ENCODE measurements at regions not wholly inside any gene's neighbourhood (a gene's known extent, or its start where the extent isn't known, plus 50 kb on each side); places are given as distances from the start of the nearest gene placed in this dataset.

- DNase-seq: no peak
Measured at GRCh38 chr20:24798930-24799705, 150.0 kb upstream of the CST7 start.

GRCh38 chr20:24799971-24800580, 149.0 kb upstream of the CST7 start:
- DNase-seq: no peak

- DNase-seq: no peak
Measured at GRCh38 chr20:24802286-24802820, 146.7 kb upstream of the CST7 start.

GRCh38 chr20:24804481-24805206, 144.4 kb upstream of the CST7 start:
- no peak for DNase-seq

DNA sequence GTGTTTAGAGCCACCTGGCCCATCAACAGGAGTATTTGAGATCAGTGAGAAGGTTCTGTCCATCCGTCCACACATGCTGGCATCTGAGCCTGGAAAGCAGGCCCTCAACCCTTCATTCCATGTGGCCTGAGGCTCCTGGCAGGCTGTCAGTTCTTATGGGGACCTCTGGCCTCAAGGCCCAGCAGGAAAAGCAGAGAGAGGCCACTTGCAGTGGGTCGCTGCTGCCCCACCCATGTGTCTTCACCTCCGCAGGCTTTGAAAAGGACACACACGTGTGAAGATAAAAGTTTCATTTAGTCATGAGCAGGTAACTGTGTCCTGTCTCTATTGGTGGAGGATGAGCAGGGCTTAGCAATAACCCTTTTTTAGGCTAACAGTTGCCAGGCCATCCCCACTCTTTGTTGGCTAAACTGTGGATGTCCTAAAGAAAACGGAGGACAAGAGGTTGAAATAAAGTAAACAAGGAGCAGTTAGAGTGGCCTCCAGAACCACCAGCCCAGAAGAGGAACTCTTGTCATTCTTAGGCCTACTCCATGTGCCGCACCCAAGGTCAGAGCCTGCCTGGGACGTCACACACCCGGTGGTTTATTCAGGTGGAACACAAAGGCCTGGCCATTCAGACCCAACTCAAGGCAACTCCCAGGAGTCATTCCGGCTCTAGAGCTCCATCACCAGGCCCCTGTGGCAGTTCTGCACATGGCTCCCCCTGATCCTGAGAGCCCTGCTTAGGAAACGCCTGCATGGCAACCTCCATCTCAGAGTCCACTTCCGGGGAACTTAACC, 143.4 kb upstream of the CST7 start:
- DNase-seq: no peak

DNA sequence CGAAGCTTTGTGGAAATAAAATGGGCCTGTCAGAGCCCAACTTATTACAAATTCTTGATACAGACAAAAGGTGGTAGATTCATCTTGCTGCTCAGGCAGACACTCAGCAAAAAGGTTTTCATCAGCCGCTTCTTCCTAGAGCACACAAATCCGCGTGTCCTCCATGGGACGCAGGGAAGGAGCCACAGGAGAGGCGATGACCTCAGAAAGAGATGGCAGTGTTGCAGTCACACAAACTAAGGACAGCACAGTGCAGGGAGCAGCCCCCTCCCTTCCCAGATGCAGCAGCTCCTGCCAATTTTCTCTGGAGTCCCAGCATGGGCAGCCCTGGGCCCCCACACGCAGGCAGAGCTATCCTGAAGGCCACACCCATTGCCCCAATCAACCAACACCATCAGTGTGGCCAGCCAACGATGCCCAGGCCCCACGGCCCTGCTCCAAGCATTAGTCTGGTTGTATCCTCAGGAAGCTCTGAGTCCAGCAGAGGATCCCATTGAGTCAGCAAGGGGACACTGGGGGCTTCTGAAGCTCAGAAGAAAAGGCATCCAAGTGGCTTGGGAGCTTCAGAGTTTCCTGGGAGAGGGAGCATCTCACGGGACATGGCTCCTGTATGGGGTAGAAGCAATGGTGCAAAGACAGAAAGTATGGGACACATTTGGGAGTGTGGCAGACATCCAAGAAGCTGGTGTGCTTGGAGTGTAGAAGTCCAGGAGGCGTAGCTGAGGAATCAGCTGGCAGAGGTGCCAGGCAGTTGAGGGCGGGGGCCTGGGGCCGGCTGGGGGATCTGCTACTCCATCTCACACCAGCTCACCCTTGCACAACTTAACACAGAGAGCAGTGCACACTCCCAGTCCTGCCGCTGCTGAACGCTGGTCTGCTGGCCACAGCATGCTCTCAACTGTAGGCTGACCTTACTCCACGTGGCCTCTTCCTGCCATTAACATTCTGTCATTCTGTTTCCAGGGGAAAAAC, 142.1 kb upstream of the CST7 start:
- no peak for DNase-seq

DNA sequence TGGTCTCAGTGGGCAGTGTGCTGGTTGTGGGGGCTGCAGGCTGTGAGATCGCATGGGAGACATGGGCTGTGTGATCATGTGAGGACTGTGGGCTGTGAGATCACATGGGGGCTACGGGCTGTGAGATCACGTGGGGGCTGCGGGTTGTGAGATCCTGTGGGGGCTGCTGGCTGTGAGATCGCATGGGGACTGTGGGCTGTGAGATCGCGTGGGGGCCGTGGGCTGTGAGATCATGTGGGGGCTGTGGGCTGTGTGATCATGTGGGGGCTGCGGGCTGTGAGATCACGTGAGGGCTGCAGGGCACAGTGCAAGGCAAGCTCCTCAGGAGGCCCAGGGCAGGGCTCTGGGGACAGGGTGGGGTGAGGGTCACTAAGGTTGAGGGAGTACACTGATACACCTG, 140.5 kb upstream of the CST7 start:
- no peak for DNase-seq

- DNase-seq: no peak
Measured at GRCh38 chr20:24809606-24810005, 139.5 kb upstream of the CST7 start.

- DNase-seq: no peak
Measured at GRCh38 chr20:24810676-24811407, 138.2 kb upstream of the CST7 start.

GRCh38 chr20:24812373-24812772, 136.7 kb upstream of the CST7 start:
- DNase-seq: no peak

DNA sequence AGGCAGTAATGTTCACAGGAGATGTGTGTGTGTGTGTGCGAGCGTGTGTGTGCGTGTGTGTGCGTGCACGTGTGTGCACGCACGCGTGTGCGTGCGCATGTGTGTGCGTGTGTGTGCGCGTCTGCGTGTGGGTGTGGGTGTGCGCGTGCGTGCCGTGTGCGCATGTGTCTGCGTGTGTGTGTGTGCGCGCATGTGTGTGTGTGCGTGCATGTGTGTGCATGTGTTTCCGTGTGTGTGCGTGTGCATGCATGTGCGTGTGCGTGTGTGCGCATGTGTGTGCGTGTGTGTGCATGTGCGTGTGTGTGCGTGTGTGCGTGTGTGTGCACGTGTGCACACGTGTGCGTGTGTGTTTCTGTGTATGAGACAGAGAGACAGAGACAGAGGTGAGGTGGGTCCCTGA, 136.0 kb upstream of the CST7 start:
- no peak for DNase-seq

DNA sequence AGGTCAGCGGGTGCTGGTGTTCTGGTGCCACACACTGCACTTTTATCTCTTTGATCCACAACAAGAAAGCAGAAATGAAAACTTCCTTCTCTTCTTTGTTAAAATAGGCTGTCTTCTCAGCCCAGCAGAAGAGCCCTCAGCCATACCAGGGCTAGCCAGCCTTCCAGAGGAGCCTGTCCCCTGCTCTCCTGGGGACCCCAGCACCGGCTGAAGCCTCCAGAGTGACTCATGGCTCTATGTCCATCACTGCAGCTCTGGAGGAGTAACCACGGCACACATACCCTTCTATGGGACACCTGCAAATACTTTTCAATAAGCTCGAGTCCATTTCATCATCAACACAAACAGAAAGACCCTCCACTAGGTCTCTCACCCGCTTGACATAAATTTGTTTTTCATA, 135.6 kb upstream of the CST7 start:
- DNase-seq: no peak

DNA sequence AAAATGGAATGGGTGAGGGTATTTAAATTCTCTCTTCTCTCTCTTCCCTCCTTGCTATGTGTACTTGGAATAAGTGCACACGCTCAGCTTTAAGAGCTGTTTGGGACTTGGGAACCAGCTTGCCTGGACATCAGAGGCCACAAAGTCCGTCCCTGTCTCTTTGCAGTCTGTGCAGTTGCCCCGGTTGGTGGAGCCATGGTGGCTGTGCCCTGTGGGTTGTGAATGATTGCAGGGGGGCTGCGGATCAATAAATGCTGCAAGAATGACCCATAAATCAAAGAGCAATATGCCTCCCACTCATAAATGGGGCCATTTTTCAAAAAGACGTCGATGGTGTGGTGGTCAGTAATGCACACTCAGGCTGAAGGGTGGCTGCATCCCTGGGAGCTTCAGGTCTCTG, 135.1 kb upstream of the CST7 start:
- DNase-seq: no peak

GRCh38 chr20:24814556-24815195, 134.4 kb upstream of the CST7 start:
- DNase-seq: no peak

DNA sequence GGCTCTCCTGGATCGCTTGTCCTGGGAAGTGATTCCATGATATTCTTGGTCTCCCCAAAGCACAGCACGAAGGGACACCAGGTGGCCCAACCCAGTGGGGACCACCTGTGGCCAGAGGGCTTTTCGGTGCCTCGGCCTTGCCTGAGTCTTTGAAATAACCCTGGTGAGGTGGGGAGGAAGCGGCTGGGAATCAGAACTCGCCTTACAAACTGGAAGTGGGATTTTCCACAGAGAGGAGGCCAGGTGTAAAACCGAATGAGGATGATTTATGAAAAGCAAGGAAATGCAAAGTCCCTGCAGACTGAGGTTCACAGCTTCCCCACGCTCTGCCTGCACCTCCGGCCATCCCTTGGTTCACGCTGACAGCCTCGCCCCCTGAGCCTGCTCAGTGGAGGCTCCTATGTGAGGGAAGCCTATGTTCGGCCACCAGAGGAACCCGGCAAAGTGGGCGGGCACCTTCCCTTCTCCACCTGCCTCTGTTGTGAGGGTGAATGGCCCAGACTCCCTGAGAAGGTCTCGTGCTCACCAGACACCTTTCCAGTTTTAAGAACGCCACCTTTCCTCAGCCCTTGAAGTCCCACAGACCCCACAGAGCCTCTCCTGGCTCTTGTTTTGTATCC, 133.8 kb upstream of the CST7 start:
- DNase-seq: no peak

GRCh38 chr20:24815931-24816330, 133.1 kb upstream of the CST7 start:
- no peak for DNase-seq

GRCh38 chr20:24816431-24816830, 132.6 kb upstream of the CST7 start:
- DNase-seq: no peak

DNA sequence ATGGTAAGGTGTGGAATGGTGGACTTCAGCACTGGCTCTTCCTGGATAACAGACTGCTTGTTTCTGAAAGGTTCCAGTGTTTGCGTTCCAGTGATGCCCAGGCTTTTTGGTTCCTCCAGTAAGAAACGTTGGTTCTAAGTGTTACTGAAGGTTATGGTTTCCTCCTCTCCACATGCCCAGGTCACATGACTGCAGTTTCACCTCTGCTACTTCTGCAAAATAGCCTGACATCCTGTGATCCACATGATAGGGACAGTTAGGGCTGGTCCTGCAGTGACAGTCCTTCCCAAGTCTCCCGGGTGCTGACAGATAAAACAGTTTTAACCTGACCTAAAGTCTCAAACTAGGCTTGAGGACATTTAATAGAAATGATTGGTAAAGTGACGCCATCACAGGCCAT, 132.2 kb upstream of the CST7 start:
- DNase-seq: no peak

- no peak for DNase-seq
Measured at GRCh38 chr20:24817351-24817750, 131.7 kb upstream of the CST7 start.

DNA sequence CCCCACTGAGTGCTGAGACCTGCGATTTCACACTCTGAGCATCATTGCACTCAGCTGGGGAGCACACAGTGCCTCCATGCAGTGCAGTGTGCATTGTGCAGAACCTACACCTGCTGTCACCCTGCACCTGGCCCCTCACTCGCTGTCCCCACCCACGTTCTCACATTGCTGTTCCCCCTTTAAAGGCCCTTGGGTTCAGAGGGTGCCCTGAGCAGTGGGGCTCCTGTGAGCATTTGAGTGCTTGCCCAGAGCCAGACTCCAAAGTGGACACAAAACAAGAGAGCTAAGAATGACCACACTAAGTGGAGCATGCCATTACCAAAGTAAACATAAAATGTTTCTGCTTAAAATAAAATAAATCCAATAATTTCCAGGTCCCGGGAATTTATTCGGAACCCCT, 131.0 kb upstream of the CST7 start:
- no peak for DNase-seq

All from NCI-H1417 (cell line).